ENCODE measurements at regions not wholly inside any gene's neighbourhood (a gene's known extent, or its start where the extent isn't known, plus 50 kb on each side); places are given as distances from the start of the nearest gene placed in this dataset.
"Not testable (repeated sequence)": the region's sequence is repeated elsewhere in the genome, so short reads cannot be mapped to it uniquely, and the experiment has no call there.

DNA sequence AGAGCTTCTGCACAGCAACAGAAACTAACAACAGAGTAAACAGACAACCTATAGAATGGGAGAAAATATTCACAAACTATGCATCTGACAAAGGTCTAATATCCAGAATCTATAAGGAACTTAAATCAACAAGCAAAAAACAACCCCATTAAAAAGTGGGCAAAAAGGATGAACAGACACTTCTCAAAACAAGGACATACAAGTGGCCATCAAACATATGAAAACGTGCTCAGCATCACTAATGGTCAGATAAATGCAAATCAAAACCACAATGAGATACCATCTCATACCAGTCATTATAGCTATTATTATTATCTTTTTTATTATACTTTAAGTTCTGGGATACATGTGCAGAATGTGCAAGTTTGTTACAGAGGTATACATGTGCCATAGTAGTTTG lies 252.6 kb downstream of the PTGER3 start:
- not testable (repeated sequence) for TF ChIP-seq CTCF, POLR2A (IDR thresholded peaks at IDR 0.05)
